Mesendoderm (in vitro differentiated cells): ENCODE measurements at regions not wholly inside any gene's neighbourhood (a gene's known extent, or its start where the extent isn't known, plus 50 kb on each side); places are given as distances from the start of the nearest gene placed in this dataset.

Source experiments
- DNase-seq: peaks from one replicate; pipeline ENCODE4 v3.0.0; 2013
- H2AK5ac ChIP-seq: 2 replicates; pipeline ENCODE4 v1.6.1; 2013; ENCODE audit warnings: low read length, inconsistent platforms
- H2BK120ac ChIP-seq: 2 replicates; pipeline ENCODE4 v1.6.1; 2013; ENCODE audit warnings: low read depth, mild to moderate bottlenecking, low read length, moderate library complexity, mixed read lengths
- H2BK15ac ChIP-seq: replicated peaks from 2 replicates; pipeline ENCODE4 v1.6.1; 2013; ENCODE audit warnings: low read depth, mild to moderate bottlenecking, moderate library complexity
- H2BK5ac ChIP-seq: 2 replicates; pipeline ENCODE4 v1.6.1; 2013; ENCODE audit warnings: low read length, inconsistent platforms
- H3K18ac ChIP-seq: 2 replicates; pipeline ENCODE4 v1.6.1; 2013; ENCODE audit warnings: mild to moderate bottlenecking, low read length, mixed read lengths
- H3K23ac ChIP-seq: one replicate; pipeline ENCODE4 v1.6.1; 2013; ENCODE audit warnings: low read length
- H3K27ac ChIP-seq: 2 replicates; pipeline ENCODE4 v1.5.1; 2013; ENCODE audit warnings: low read depth, mild to moderate bottlenecking, inconsistent platforms, low read length, moderate library complexity
- H3K27me3 ChIP-seq: 2 replicates; pipeline ENCODE4 v1.6.1; 2013; ENCODE audit warnings: low read length, control low read depth, mild to moderate bottlenecking, inconsistent platforms; ENCODE audit not compliant: insufficient read depth, poor library complexity
- H3K36me3 ChIP-seq: 2 replicates; pipeline ENCODE4 v1.6.1; 2013; ENCODE audit warnings: low read length, inconsistent platforms; ENCODE audit not compliant: control insufficient read depth, insufficient read depth
- H3K4ac ChIP-seq: one replicate; pipeline ENCODE4 v1.6.1; 2013; ENCODE audit warnings: low read depth, mild to moderate bottlenecking, low read length, moderate library complexity
- H3K4me1 ChIP-seq: 2 replicates; pipeline ENCODE4 v1.6.1; 2013; ENCODE audit warnings: low read depth, low read length, inconsistent platforms; ENCODE audit not compliant: control insufficient read depth
- H3K4me2 ChIP-seq: 2 replicates; pipeline ENCODE4 v1.6.1; 2013; ENCODE audit warnings: low read length
- H3K4me3 ChIP-seq: 2 replicates; pipeline ENCODE4 v1.5.1; 2013; ENCODE audit warnings: mild to moderate bottlenecking, low read length
- H3K56ac ChIP-seq: one replicate; pipeline ENCODE4 v1.6.1; 2013; ENCODE audit warnings: low read length
- H3K79me1 ChIP-seq: 2 replicates; pipeline ENCODE4 v1.6.1; 2013; ENCODE audit warnings: low read length, inconsistent platforms
- H3K79me2 ChIP-seq: 2 replicates; pipeline ENCODE4 v1.6.1; 2013; ENCODE audit warnings: mild to moderate bottlenecking, low read length; ENCODE audit not compliant: control insufficient read depth, insufficient read depth
- H3K9ac ChIP-seq: 2 replicates; pipeline ENCODE4 v1.6.1; 2013; ENCODE audit warnings: low read length, inconsistent platforms
- H4K5ac ChIP-seq: one replicate; pipeline ENCODE4 v1.6.1; 2013; ENCODE audit warnings: low read length
- H4K8ac ChIP-seq: one replicate; pipeline ENCODE4 v1.6.1; 2013; ENCODE audit warnings: low read depth, mild to moderate bottlenecking, control low read depth, low read length, moderate library complexity
- WGBS: extraction: QIAGEN DNeasy Blood & Tissue Kit; methylation state at CpG from one replicate; pipeline ENCODE4 v1.1.7; 2013; ENCODE audit warnings: low lambda C conversion rate, missing lambda C conversion rate; ENCODE audit not compliant: insufficient coverage; ENCODE audit errors: extremely low coverage; 5-methylcytosine and 5-hydroxymethylcytosine counted together

DNA sequence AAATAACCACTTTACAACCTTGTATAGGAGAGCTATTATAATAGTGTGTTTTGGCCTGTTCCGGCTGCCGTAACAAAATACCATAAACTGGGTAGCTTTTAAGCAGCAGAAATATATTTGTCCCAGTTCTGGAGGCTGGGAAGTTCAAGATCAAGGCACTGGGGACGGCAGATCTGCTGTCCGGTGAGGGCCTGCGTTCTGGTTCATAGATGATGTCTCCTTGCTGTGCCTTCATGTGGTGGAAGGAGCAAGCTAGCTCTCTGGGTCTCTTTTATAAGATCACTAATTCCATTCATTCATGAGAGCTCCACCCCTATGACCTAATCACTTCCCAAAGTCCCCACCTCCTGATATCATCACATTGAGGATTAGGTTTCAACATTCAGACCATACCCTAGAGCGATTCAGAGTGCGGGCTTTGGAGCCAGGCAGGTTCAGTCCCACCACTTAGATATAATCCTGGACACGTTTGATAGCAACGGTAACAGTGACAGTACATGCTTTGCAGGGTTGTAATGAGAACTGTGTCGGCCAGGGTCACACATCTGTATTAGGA is 76.2 kb upstream of the ZFHX3 start:
- no peaks in the 10 kb centered on the region for H3K79me1 ChIP-seq
- no peak overlapping the region for H2BK120ac ChIP-seq
- H3K27ac ChIP-seq = no peak overlapping the region
- H3K18ac ChIP-seq = no peak overlapping the region
- H4K5ac ChIP-seq = no peak overlapping the region
- H3K56ac ChIP-seq = no peak overlapping the region
- H3K4me3 ChIP-seq = no peak overlapping the region
- H3K27me3 ChIP-seq = no peaks in the 10 kb centered on the region
- H4K8ac ChIP-seq = no peak overlapping the region
- H3K79me2 ChIP-seq = no peaks in the 10 kb centered on the region
- H3K36me3 ChIP-seq = no peaks in the 10 kb centered on the region
- no peak overlapping the region for H2BK15ac ChIP-seq
- H2AK5ac ChIP-seq = no peak overlapping the region
- H3K4me1 ChIP-seq = no peaks in the 10 kb centered on the region
- DNase-seq = peak; percentile 42
- H3K4me2 ChIP-seq = no peak overlapping the region
- no peak overlapping the region for H3K9ac ChIP-seq
- no CpG with 5 or more reads among the region's 10 CpGs for WGBS
- H2BK5ac ChIP-seq = no peak overlapping the region
- no peak overlapping the region for H3K4ac ChIP-seq
- no peak overlapping the region for H3K23ac ChIP-seq

DNA sequence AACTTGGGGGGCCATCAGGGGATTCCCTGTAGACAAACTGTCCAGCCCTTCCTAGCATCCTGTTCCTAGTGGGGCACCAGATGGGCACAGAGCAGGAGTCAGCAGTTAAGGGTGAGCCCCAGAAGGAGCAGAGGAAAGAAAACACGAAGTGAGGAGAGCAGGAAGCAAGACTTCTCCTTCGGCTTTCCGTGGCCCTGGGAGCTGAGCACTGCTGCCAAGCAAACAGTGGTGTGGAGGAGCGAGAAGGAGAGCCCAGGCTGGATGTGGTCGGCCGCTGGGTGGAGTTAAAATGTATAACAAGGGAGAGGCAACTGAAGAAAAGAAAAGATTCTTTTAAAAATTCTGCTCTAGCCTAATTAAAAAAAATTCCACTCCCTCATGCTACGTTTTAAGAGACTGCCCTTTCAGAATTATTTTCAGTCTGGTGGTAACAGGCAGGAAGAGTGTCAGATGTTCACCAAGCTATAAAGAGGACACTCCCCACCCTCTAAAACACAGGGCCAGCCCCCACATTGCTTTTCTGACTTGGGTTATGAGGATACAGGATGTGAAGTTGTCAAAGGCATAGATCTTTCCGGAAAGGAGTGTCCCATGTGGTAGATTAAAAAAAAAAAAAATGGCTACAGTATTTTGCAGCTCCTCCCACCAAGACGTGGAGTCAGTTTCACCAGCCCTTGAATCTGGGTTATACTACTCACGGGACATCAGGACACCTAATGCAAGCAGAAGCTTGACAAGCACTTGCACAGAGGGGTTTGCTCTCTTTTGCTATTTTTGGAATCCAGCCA is 74.9 kb upstream of the ZFHX3 start:
- no peak overlapping the region for H3K4me2 ChIP-seq

GRCh38 chr16:73116576-73116975 is 68.6 kb upstream of the ZFHX3 start:
- Histone ChIP-seq H3K79me2 (no peaks in the 10 kb centered on the region), H3K18ac (no peak overlapping the region), H2BK5ac (no peak overlapping the region), H3K27ac (no peak overlapping the region), H3K4ac (no peak overlapping the region), H3K23ac (no peak overlapping the region), H4K5ac (no peak overlapping the region), H3K79me1 (no peaks in the 10 kb centered on the region), H3K56ac (no peak overlapping the region), H3K9ac (no peak overlapping the region), H2AK5ac (no peak overlapping the region), H3K4me3 (no peak overlapping the region), H3K27me3 (no peaks in the 10 kb centered on the region), H3K4me2 (no peak overlapping the region), H4K8ac (no peak overlapping the region), H2BK15ac (no peak overlapping the region), H2BK120ac (no peak overlapping the region), H3K4me1 (no peaks in the 10 kb centered on the region), H3K36me3 (no peaks in the 10 kb centered on the region)
- WGBS = no CpG with 5 or more reads among the region's 2 CpGs
- no peak for DNase-seq

More for the DNA sequence above, 74.9 kb upstream of the ZFHX3 start:
- Histone ChIP-seq H3K79me2 (no peaks in the 10 kb centered on the region), H3K27me3 (no peaks in the 10 kb centered on the region), H3K4me1 (no peaks in the 10 kb centered on the region), H3K23ac (no peak overlapping the region), H3K4me3 (no peak overlapping the region), H2BK120ac (no peak overlapping the region), H3K36me3 (no peaks in the 10 kb centered on the region), H2AK5ac (no peak overlapping the region), H3K27ac (no peak overlapping the region), H3K18ac (no peak overlapping the region), H3K79me1 (no peaks in the 10 kb centered on the region), H4K5ac (no peak overlapping the region), H2BK15ac (no peak overlapping the region), H3K4ac (no peak overlapping the region), H3K56ac (no peak overlapping the region), H3K9ac (no peak overlapping the region), H2BK5ac (no peak overlapping the region), H4K8ac (no peak overlapping the region)
- WGBS = no CpG with 5 or more reads among the region's 10 CpGs
- no peak for DNase-seq

DNA sequence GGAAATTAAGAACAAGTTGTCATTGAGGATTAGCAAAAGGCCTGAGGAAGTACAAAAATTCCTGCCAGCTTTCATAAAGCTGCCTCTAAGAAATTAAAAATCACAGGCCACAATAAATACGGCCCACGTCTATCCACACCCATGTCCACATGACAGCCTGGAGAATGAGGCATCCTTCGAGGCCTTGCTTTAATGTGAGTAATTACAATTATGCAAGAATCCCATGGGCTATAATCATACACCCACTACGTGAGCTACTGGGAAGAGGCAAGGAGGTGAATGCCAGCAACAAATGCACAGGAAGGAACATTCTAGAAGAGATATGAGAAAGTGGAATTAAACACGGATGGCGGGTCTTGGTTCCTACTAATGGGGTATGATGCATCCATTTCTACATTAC is 65.4 kb upstream of the ZFHX3 start:
- H3K27ac ChIP-seq = no peak overlapping the region
- no CpG with 5 or more reads among the region's 6 CpGs for WGBS

GRCh38 chr16:73108195-73108963 is 60.5 kb upstream of the ZFHX3 start:
- Histone ChIP-seq H3K18ac (no peak overlapping the region), H3K23ac (no peak overlapping the region), H2BK15ac (no peak overlapping the region), H3K79me2 (no peaks in the 10 kb centered on the region), H4K5ac (no peak overlapping the region), H3K36me3 (no peaks in the 10 kb centered on the region), H3K9ac (no peak overlapping the region), H2BK5ac (no peak overlapping the region), H4K8ac (no peak overlapping the region), H2BK120ac (no peak overlapping the region), H3K4me3 (no peak overlapping the region), H3K56ac (no peak overlapping the region), H3K4me1 (no peaks in the 10 kb centered on the region), H3K4ac (no peak overlapping the region), H3K27me3 (no peaks in the 10 kb centered on the region), H3K27ac (no peak overlapping the region), H3K79me1 (no peaks in the 10 kb centered on the region), H2AK5ac (no peak overlapping the region), H3K4me2 (no peak overlapping the region)
- DNase-seq = no peak
- 100% methylated on average over 1 of the region's 10 CpGs for WGBS

More for the DNA sequence above, 65.4 kb upstream of the ZFHX3 start:
- no peak for DNase-seq
- Histone ChIP-seq H3K4me2 (no peak overlapping the region), H2BK120ac (no peak overlapping the region), H2BK5ac (no peak overlapping the region), H3K4me1 (no peaks in the 10 kb centered on the region), H3K23ac (no peak overlapping the region), H4K8ac (no peak overlapping the region), H2AK5ac (no peak overlapping the region), H3K4me3 (no peak overlapping the region), H3K18ac (no peak overlapping the region), H3K79me1 (no peaks in the 10 kb centered on the region), H3K79me2 (no peaks in the 10 kb centered on the region), H3K27me3 (no peaks in the 10 kb centered on the region), H4K5ac (no peak overlapping the region), H3K56ac (no peak overlapping the region), H2BK15ac (no peak overlapping the region), H3K36me3 (no peaks in the 10 kb centered on the region), H3K9ac (no peak overlapping the region), H3K4ac (no peak overlapping the region)
